Neural progenitor cell (in vitro differentiated cells): ENCODE measurements at regions not wholly inside any gene's neighbourhood (a gene's known extent, or its start where the extent isn't known, plus 50 kb on each side); places are given as distances from the start of the nearest gene placed in this dataset.

Experiments used
- DNase-seq: peaks from one replicate; pipeline ENCODE4 v3.0.0-alpha.2; 2016; ENCODE audit warnings: low spot score
- H2AFZ ChIP-seq: fragments of 200-600 bp; sonication (generic); replicated peaks from 2 replicates; pipeline ENCODE4 v1.6.1; 2016; ENCODE audit warnings: antibody characterized with exemption
- H3F3A ChIP-seq: fragments of 200-600 bp; sonication (generic); 2 replicates; pipeline ENCODE4 v1.6.1; 2016; ENCODE audit warnings: antibody characterized with exemption, low read depth
- H3K27ac ChIP-seq: fragments of 200-600 bp; sonication (generic); 2 replicates; pipeline ENCODE4 v1.5.1; 2016; ENCODE audit warnings: mild to moderate bottlenecking
- H3K27me3 ChIP-seq: fragments of 200-600 bp; sonication (generic); 2 replicates; pipeline ENCODE4 v1.6.1; 2016; ENCODE audit warnings: mild to moderate bottlenecking, moderate library complexity
- H3K36me3 ChIP-seq: fragments of 200-600 bp; sonication (generic); 2 replicates; pipeline ENCODE4 v1.5.1; 2016
- H3K4me1 ChIP-seq: fragments of 200-600 bp; sonication (generic); 2 replicates; pipeline ENCODE4 v1.6.1; 2016; ENCODE audit warnings: mixed run types
- H3K4me2 ChIP-seq: fragments of 200-600 bp; sonication (generic); 2 replicates; pipeline ENCODE4 v1.6.1; 2016
- H3K4me3 ChIP-seq: fragments of 200-600 bp; sonication (generic); 2 replicates; pipeline ENCODE4 v1.5.1; 2016
- H3K79me2 ChIP-seq: fragments of 200-600 bp; sonication (generic); 2 replicates; pipeline ENCODE4 v1.6.1; 2016; ENCODE audit warnings: low read depth
- H3K9ac ChIP-seq: fragments of 200-600 bp; sonication (generic); 2 replicates; pipeline ENCODE4 v1.6.1; 2016
- H3K9me3 ChIP-seq: fragments of 200-600 bp; sonication (generic); 2 replicates; pipeline ENCODE4 v1.5.1; 2016; ENCODE audit warnings: low read depth
- H4K20me1 ChIP-seq: fragments of 200-600 bp; sonication (generic); 2 replicates; pipeline ENCODE4 v1.6.1; 2016; ENCODE audit warnings: low read depth
- H3K27ac Mint-ChIP-seq: 3 replicates; pipeline ENCODE4 v1.8.0; 2021; ENCODE audit warnings: mixed read lengths
- H3K27me3 Mint-ChIP-seq: 2 replicates; pipeline ENCODE4 v1.8.0; 2022; ENCODE audit warnings: low read depth, mild to moderate bottlenecking, inconsistent platforms, moderate library complexity, mixed read lengths; ENCODE audit not compliant: insufficient read depth
- H3K36me3 Mint-ChIP-seq: 3 replicates; pipeline ENCODE4 v1.8.0; 2021; ENCODE audit warnings: mixed read lengths
- H3K4me1 Mint-ChIP-seq: 3 replicates; pipeline ENCODE4 v1.8.0; 2021; ENCODE audit warnings: mixed read lengths
- H3K4me3 Mint-ChIP-seq: 3 replicates; pipeline ENCODE4 v1.8.0; 2021; ENCODE audit warnings: mild to moderate bottlenecking, moderate library complexity, mixed read lengths
- H3K9me3 Mint-ChIP-seq: 3 replicates; pipeline ENCODE4 v1.8.0; 2020; ENCODE audit warnings: mixed read lengths
- EZH2 ChIP-seq: fragments of 200-600 bp; sonication (generic); IDR thresholded peaks from 2 replicates; pipeline ENCODE4 v1.6.1; 2017; ENCODE audit warnings: antibody characterized with exemption, mild to moderate bottlenecking, moderate library complexity
- EZH2phosphoT487 ChIP-seq: fragments of 200-600 bp; sonication (generic); IDR thresholded peaks from 2 replicates; pipeline ENCODE4 v1.6.1; 2017; ENCODE audit warnings: antibody characterized with exemption
- TF ChIP-seq, protein P1 (sequence below): fragments of 200-600 bp; sonication (generic); IDR thresholded peaks from 2 replicates; pipeline ENCODE4 v1.5.1; 2017; ENCODE audit warnings: antibody characterized with exemption, mild to moderate bottlenecking

DNA sequence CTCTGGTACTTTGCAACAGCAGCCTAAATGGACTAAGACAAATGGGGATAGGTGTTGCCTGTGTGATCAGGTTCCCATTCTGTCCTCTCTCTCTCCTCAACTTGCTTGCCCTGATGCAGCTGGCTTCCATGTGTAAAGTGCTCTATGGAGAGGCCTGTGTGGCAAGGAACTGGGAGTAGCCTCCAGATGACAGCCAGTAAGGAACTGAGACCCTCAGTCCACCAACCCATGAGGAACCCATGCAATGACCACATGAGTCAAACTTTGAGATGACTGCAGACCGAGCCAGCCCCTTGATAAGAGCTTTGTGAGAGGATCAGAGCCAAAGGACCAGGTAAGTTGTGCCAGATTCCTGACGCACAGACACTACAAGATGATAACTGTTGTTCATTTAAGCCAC, 74.6 kb upstream of the ADPGK start:
- Histone ChIP-seq H2AFZ (no peak overlapping the region), H4K20me1 (no peaks in the 10 kb centered on the region), H3K4me2 (no peak overlapping the region), H3K9me3 (no peaks in the 10 kb centered on the region), H3K4me3 (no peak overlapping the region), H3K4me1 (no peaks in the 10 kb centered on the region), H3K36me3 (no peaks in the 10 kb centered on the region), H3K79me2 (no peaks in the 10 kb centered on the region), H3K9ac (no peak overlapping the region), H3K27me3 (no peaks in the 10 kb centered on the region), H3K27ac (no peak overlapping the region), H3F3A (no peaks in the 10 kb centered on the region)
- TF ChIP-seq EZH2phosphoT487, result no peak
- TF ChIP-seq, protein P1, sequence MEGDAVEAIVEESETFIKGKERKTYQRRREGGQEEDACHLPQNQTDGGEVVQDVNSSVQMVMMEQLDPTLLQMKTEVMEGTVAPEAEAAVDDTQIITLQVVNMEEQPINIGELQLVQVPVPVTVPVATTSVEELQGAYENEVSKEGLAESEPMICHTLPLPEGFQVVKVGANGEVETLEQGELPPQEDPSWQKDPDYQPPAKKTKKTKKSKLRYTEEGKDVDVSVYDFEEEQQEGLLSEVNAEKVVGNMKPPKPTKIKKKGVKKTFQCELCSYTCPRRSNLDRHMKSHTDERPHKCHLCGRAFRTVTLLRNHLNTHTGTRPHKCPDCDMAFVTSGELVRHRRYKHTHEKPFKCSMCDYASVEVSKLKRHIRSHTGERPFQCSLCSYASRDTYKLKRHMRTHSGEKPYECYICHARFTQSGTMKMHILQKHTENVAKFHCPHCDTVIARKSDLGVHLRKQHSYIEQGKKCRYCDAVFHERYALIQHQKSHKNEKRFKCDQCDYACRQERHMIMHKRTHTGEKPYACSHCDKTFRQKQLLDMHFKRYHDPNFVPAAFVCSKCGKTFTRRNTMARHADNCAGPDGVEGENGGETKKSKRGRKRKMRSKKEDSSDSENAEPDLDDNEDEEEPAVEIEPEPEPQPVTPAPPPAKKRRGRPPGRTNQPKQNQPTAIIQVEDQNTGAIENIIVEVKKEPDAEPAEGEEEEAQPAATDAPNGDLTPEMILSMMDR, result no peak
- no peak for TF ChIP-seq EZH2
- H3K27ac Mint-ChIP-seq, result no peak overlapping the region
- peaks cover 3% of the 10 kb centered on the region for H3K9me3 Mint-ChIP-seq
- peaks cover 3% of the 10 kb centered on the region for H3K27me3 Mint-ChIP-seq
- H3K4me3 Mint-ChIP-seq, result no peak overlapping the region
- no peaks in the 10 kb centered on the region for H3K36me3 Mint-ChIP-seq
- DNase-seq, result no peak
- H3K4me1 Mint-ChIP-seq, result peaks cover 9% of the 10 kb centered on the region

- Mint-ChIP-seq H3K4me1 (peaks cover 9% of the 10 kb centered on the region), H3K9me3 (peaks cover 3% of the 10 kb centered on the region), H3K27ac (no peak overlapping the region), H3K4me3 (no peak overlapping the region), H3K27me3 (peaks cover 3% of the 10 kb centered on the region), H3K36me3 (no peaks in the 10 kb centered on the region)
- Histone ChIP-seq H3K36me3 (no peaks in the 10 kb centered on the region), H3F3A (no peaks in the 10 kb centered on the region), H4K20me1 (no peaks in the 10 kb centered on the region), H3K4me1 (no peaks in the 10 kb centered on the region), H3K79me2 (no peaks in the 10 kb centered on the region), H3K27ac (no peak overlapping the region), H3K27me3 (no peaks in the 10 kb centered on the region), H3K9me3 (no peaks in the 10 kb centered on the region), H3K4me3 (no peak overlapping the region), H3K9ac (no peak overlapping the region), H3K4me2 (no peak overlapping the region), H2AFZ (no peak overlapping the region)
- DNase-seq, result no peak
- TF ChIP-seq, protein P1, result no peak
- TF ChIP-seq EZH2, result no peak
Measured at GRCh38 chr15:72857331-72858063, 73.9 kb upstream of the ADPGK start.

- H3K4me1 Mint-ChIP-seq, result peaks cover 9% of the 10 kb centered on the region
Measured at GRCh38 chr15:72856549-72857040, 73.0 kb upstream of the ADPGK start.

More at GRCh38 chr15:72856549-72857040, 73.0 kb upstream of the ADPGK start:
- Histone ChIP-seq H3K9ac (no peak overlapping the region), H3K27ac (no peak overlapping the region), H3K4me2 (no peak overlapping the region), H3K36me3 (no peaks in the 10 kb centered on the region), H3K9me3 (no peaks in the 10 kb centered on the region), H3K4me1 (no peaks in the 10 kb centered on the region), H3F3A (no peaks in the 10 kb centered on the region), H3K4me3 (no peak overlapping the region), H3K79me2 (no peaks in the 10 kb centered on the region), H3K27me3 (no peaks in the 10 kb centered on the region), H2AFZ (no peak overlapping the region), H4K20me1 (no peaks in the 10 kb centered on the region)
- TF ChIP-seq EZH2 (no peak), EZH2phosphoT487 (no peak)
- TF ChIP-seq, protein P1, result no peak
- no peaks in the 10 kb centered on the region for H3K36me3 Mint-ChIP-seq
- no peak overlapping the region for H3K27ac Mint-ChIP-seq
- no peak for DNase-seq
- H3K4me3 Mint-ChIP-seq, result no peak overlapping the region
- peaks cover 3% of the 10 kb centered on the region for H3K27me3 Mint-ChIP-seq
- H3K9me3 Mint-ChIP-seq, result peaks cover 3% of the 10 kb centered on the region
